ENCODE measurements at regions not wholly inside any gene's neighbourhood (a gene's known extent, or its start where the extent isn't known, plus 50 kb on each side); places are given as distances from the start of the nearest gene placed in this dataset.

DNA sequence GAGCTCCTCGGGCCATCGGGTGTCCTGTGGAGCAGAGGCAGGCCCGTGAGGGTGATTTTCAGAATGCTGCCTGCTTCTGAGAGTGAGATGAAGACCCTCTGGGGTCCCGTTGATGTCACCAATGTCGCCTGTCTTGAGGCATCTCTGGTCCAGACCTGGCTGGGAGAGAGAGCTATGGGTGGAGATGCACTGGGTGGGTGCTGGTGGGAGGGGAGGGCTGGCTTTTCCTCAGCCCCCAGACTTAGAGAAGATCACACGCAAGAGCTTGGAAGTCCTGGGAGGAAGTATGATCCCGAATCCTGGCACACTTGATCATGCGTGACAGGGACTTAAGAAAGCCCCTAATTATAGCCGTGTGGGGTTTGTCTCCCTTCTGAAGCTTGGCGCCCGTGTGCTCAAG lies 103.2 kb upstream of the CD93 start:
- intact Hi-C loops (cut with DNase I; ENCODE audit: low total_unique reads): no loop called here
- in situ Hi-C loops (cut with MboI; ENCODE audit: low pct_ligation_motif_present in 1 of 4, low pct_unique_long_range_greater_than_20kb in 1 of 4, low sequenced_read_pairs in 3 of 4): no loop called here
- Histone ChIP-seq H3K9me3 (no peaks in the 10 kb centered on the region), H3K27me3 (no peaks in the 10 kb centered on the region), H3K4me1 (no peaks in the 10 kb centered on the region), H3K27ac (no peak overlapping the region), H3K4me3 (no peak overlapping the region), H3K36me3 (no peaks in the 10 kb centered on the region)
- 92% methylated on average over 11 of the region's 11 CpGs; no CpG with 5 or more reads in 1 of the 2 donors for WGBS, 2 donors (ENCODE audit: low coverage in 1 of 2)
- TF ChIP-seq CTCF (IDR thresholded peaks at IDR 0.05) (no peak), EP300 (IDR thresholded peaks at IDR 0.05; ENCODE audit: low read depth) (no peak), POLR2A (IDR thresholded peaks at IDR 0.05) (no peak), POLR2AphosphoS5 (IDR thresholded peaks at IDR 0.05) (no peak)
- DNase-seq: no peak

GRCh38 chr20:23188377-23189169 lies 102.4 kb upstream of the CD93 start:
- no peak for TF ChIP-seq POLR2AphosphoS5 (IDR thresholded peaks at IDR 0.05)
- TF ChIP-seq CTCF (IDR thresholded peaks at IDR 0.05): no peak
- TF ChIP-seq POLR2A (IDR thresholded peaks at IDR 0.05): no peak
- TF ChIP-seq EP300 (IDR thresholded peaks at IDR 0.05; ENCODE audit: low read depth): no peak
- Histone ChIP-seq H3K27me3 (no peaks in the 10 kb centered on the region), H3K4me3 (no peak overlapping the region), H3K27ac (no peak overlapping the region), H3K9me3 (no peaks in the 10 kb centered on the region), H3K36me3 (no peaks in the 10 kb centered on the region), H3K4me1 (no peaks in the 10 kb centered on the region)
- intact Hi-C loops (cut with DNase I; ENCODE audit: low total_unique reads): no loop called here
- WGBS, 2 donors (ENCODE audit: low coverage in 1 of 2): 83 to 87% methylated on average over 3 of the region's 3 CpGs
- in situ Hi-C loops (cut with MboI; ENCODE audit: low pct_ligation_motif_present in 1 of 4, low pct_unique_long_range_greater_than_20kb in 1 of 4, low sequenced_read_pairs in 3 of 4): no loop called here
- no peak for DNase-seq

GRCh38 chr20:23187751-23188150 lies 101.6 kb upstream of the CD93 start:
- Histone ChIP-seq H3K27ac (no peak overlapping the region), H3K4me1 (no peaks in the 10 kb centered on the region), H3K4me3 (no peak overlapping the region), H3K27me3 (no peaks in the 10 kb centered on the region), H3K36me3 (no peaks in the 10 kb centered on the region), H3K9me3 (no peaks in the 10 kb centered on the region)
- WGBS, 2 donors (ENCODE audit: low coverage in 1 of 2): 48 to 100% methylated on average over 4 to 7 of the region's 7 CpGs
- peak; percentile 28 for DNase-seq
- in situ Hi-C loops (cut with MboI; ENCODE audit: low pct_ligation_motif_present in 1 of 4, low pct_unique_long_range_greater_than_20kb in 1 of 4, low sequenced_read_pairs in 3 of 4): no loop called here
- intact Hi-C loops (cut with DNase I; ENCODE audit: low total_unique reads): no loop called here
- TF ChIP-seq CTCF (IDR thresholded peaks at IDR 0.05) (no peak), EP300 (IDR thresholded peaks at IDR 0.05; ENCODE audit: low read depth) (no peak), POLR2AphosphoS5 (IDR thresholded peaks at IDR 0.05) (no peak), POLR2A (IDR thresholded peaks at IDR 0.05) (no peak)

DNA sequence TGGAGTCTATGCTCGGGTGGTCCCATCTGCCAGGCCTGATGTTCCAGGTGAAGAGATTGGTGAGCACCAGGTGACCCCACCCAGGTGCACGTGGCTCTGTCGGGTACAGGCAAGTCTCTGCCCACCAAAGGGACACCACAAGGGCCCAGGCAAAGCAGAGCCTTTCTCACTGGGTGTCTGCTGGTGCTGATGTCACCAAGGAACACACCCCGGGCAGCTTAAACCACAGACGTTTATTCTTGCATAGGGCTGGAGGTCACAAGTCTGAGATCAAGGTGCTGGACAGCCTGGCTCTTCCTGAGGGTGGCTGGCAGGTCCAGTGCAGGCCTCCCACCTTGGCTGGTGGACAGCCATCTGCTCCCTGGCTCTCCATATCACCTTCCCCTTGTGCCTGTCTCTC lies 100.7 kb upstream of the CD93 start:
- Histone ChIP-seq H3K27me3 (no peaks in the 10 kb centered on the region), H3K9me3 (no peaks in the 10 kb centered on the region), H3K27ac (no peak overlapping the region), H3K4me1 (no peaks in the 10 kb centered on the region), H3K4me3 (no peak overlapping the region), H3K36me3 (no peaks in the 10 kb centered on the region)
- intact Hi-C loops (cut with DNase I; ENCODE audit: low total_unique reads) (no loop called here), in situ Hi-C loops (cut with MboI; ENCODE audit: low pct_ligation_motif_present in 1 of 4, low pct_unique_long_range_greater_than_20kb in 1 of 4, low sequenced_read_pairs in 3 of 4) (no loop called here)
- WGBS, 2 donors (ENCODE audit: low coverage in 1 of 2): 73% methylated on average over 4 of the region's 5 CpGs; no CpG with 5 or more reads in 1 of the 2 donors
- no peak for TF ChIP-seq POLR2A (IDR thresholded peaks at IDR 0.05)
- no peak for TF ChIP-seq EP300 (IDR thresholded peaks at IDR 0.05; ENCODE audit: low read depth)
- TF ChIP-seq CTCF (IDR thresholded peaks at IDR 0.05): no peak
- no peak for TF ChIP-seq POLR2AphosphoS5 (IDR thresholded peaks at IDR 0.05)
- DNase-seq: no peak

All from transverse colon (tissue), 4 donors.